GM12873 (cell line): ENCODE measurements at regions not wholly inside any gene's neighbourhood (a gene's known extent, or its start where the extent isn't known, plus 50 kb on each side); places are given as distances from the start of the nearest gene placed in this dataset.

ENCODE experiments used
- CTCF ChIP-seq: IDR thresholded peaks from 2 replicates; pipeline ENCODE4 v1.5.1; 2012; ENCODE audit warnings: low read depth, mild to moderate bottlenecking, moderate library complexity, low read length, control low read depth; ENCODE audit not compliant: insufficient read depth; ENCODE audit errors: missing control alignments

- TF ChIP-seq CTCF, result no peak
Measured at GRCh38 chr20:48010623-48011022, 225.3 kb upstream of the SULF2 start.

GRCh38 chr20:48008850-48009515 is 223.7 kb upstream of the SULF2 start:
- no peak for TF ChIP-seq CTCF

GRCh38 chr20:48007351-48007750 is 222.1 kb upstream of the SULF2 start:
- no peak for TF ChIP-seq CTCF

GRCh38 chr20:48006036-48006833 is 221.0 kb upstream of the SULF2 start:
- no peak for TF ChIP-seq CTCF

- no peak for TF ChIP-seq CTCF
Measured at GRCh38 chr20:48003021-48003420, 217.7 kb upstream of the SULF2 start.

GRCh38 chr20:48002517-48002970 is 217.3 kb upstream of the SULF2 start:
- no peak for TF ChIP-seq CTCF

- TF ChIP-seq CTCF, result no peak
Measured at GRCh38 chr20:47999166-47999565, 213.9 kb upstream of the SULF2 start.
